Fibroblast of skin of right biceps (primary cell): ENCODE measurements at regions not wholly inside any gene's neighbourhood (a gene's known extent, or its start where the extent isn't known, plus 50 kb on each side); places are given as distances from the start of the nearest gene placed in this dataset.
A peak's percentile ranks its signal among the peaks of the same experiment; 100 is the strongest.

Source experiments
- DNase-seq: peaks from one replicate; pipeline ENCODE4 v3.0.0-alpha.2; 2013

DNA sequence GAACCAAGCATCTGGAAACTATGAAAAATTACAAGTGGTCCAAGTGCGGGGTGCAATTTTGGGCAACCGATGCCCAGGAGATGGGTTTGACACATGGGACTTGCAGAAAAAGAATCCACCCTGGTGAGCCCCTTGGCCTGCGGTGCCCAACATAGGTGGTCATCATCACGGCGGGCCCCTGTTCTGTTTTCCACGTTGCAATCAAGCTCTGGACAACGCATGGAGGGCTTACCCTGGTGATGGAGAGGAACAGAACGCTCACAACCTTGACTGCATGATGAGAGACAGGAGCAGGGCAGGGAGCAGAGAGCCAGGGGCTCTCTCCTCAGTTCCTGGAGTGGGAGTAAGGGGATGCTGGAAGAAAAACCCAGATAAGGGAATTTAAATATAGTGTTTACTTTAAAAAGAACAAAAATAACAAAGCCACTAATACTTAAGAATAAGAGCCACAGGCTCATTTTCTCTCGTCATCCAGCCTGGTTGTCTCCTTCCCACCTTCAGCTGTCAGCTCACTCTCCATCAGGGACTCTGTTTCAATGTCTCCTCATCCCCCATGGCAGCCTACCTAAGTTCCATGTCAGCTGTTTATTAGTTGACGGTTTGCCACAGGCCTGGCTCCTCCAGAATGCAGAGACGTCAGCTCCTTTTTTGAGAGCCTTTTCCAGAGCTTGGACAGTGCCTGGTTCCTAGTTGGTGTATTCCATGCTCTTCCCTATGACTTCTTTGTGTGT, 172.1 kb downstream of the GADD45G start:
- DNase-seq, result no peak

DNA sequence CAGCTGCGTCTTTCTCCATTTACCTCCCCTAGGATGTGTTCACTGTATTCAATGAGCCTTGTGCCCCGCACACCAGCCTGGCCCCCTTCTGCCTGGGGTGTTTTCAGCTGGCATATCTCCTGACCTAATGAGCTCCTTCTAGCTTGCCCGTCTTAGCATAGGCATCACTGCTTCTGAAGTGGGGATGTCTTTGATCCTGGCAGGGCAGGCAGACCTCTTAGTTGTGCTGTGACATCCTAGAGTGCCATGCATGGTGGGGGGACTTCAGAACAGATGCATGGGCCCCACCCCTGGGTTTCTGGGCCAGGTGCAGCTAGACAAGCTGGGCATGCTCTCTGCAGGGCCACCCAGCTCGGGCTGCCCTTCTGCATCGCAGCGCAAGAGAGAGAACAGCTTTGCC, 172.7 kb downstream of the GADD45G start:
- no peak for DNase-seq

DNA sequence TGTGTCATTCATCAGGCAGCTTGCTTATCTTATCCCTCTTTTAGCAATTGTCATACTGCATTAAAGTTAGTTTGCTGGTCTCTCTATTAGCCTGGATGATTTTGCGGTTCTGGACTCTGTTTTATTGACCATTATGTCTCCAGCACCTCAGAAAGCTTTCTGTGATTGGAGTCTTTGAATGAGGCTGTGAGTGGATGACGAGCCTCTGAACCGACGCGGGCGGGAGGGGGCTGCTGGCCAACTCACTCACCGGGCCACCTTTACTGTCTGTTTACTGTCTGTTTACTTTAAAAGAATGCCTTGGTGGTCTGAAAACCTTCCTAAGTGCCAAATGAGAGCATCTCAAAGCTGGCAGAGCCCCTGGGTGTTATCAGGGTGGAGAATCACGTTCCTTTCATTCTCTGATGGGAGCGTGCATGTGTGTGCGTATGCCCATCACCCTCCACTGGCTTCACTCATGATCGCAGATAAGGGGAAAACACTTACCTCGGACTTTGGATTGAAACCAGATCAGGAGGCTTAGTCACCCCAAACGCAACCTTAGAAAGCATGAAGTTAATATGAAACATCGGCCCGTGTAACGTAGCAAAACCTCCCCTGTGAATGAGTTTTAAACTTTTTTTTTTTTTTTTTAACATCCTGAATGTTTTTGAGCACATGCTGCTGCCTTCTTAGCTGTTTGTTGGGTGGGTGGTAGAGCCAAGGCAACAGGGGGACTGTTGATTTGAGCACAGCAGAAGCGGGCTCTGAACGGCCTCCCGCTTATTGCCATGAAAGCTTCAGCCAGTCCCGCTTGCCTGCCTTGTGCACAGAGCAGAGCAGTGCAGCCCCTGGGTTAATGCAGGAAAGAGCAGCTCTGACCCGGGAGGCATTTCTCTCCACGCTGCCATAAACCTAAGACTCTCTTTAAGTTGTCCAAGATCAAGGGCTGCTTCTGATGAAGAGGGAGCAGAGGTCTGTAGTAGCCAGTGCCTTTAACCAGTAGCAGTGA, 173.6 kb downstream of the GADD45G start:
- DNase-seq, result peak; percentile 70

DNA sequence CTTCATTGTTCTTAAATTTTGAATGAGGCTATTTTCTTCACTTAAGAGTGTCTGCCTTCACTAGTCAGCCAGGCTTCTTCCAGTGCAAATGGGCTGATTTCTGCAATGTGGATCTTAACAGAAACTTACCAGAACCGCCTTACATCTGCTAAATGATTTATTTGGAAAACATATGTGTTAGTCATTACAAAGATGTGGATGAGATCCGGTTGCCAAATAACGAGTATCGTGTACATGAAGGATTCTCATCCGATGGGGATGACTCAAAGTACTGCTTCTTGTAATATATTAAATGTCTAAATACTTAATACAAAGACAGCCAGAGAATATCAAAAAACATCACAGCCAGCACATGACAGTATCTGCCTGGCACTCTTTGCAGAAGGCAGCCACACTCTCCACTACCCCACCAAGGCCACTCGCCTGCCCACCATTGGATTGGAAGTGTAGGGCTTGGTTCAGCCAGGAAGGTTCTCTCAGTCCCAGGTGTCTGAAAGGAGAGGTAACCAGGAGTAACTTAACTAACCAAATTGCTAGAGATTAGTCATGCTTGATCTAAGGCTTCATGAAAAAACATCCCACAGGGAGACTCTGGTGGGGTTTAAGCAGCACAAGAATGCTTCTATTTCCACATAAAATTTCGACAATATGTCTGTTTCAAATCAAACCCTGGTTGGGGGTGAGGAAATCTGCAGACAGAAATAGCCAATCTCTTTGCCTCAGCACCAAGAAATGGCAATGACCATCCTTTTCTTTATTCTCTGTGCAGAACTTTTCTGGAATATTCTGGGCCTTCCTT, 174.8 kb downstream of the GADD45G start:
- DNase-seq, result peak; percentile 85

DNA sequence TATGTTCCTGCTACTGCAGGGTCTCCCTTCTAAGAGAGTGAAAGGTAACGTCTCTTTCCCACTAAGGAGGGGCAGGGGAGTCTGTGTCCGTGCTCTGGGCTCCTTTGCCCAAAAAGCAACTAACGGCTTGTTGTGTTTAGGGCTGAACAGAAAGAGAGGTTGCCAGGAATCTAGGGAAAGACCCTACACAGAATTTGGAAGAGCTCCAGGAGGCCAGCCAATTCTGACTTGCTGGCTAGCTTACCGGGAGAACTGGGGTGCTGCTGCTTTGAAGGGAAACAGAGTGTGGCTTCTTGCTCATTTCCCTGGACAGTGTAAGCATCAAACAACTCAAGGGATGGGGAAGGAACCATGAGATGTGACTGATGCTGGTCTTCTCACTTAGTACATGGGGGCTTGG, 176.1 kb downstream of the GADD45G start:
- DNase-seq, result no peak

DNA sequence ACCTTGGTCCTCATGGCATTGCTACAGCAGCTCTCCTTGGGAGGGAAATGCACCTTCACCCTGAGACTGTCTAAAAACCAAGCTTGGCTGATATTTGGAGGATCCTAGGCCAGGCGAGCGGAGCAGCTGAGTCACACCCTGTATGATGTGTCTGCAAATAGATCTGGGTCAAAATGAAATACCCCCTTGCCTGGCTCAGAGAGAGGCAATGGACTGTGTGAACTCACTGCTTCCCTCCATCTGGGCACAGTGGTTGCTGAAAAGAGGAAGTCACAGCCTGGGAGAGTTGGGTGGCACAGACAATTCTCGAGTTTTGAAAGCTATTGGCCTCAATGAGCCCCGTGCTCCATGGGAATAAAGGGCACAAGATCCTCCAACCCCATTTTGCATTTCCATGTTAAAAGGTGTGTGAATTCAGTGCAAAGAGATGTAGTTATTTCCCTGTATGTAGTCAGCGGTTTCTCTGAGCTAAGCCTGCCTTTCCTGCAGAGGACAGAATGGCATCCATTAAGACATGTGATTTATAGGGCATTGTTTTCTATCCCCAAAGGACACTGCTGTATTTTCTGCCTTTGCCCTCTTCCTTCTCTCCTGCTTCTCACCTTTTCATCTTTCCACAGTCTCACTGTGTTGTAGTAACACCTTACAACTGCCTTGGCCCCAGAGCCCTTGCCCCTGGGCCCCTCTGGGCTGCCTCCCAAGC, 177.2 kb downstream of the GADD45G start:
- peak; percentile 58 for DNase-seq

DNA sequence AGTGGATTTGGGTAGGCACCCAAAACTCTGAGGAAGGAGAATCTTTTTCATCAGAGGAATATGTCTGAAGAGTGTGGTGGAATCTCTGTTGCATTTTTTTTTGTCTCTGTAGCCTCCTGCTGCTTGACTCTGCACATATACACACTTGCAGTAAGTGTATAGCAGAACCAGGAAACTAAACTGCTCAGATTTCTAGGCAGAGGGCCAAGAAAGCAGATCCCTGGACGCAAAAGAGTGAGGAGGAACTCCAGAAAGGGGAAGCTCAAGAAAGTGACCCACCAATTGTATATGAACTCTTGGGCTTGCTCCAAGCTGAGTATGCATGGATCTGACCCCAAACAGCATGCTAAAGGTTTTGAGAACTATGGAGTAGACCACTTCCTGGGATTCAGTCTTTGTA, 181.8 kb downstream of the GADD45G start:
- peak; percentile 65 for DNase-seq

DNA sequence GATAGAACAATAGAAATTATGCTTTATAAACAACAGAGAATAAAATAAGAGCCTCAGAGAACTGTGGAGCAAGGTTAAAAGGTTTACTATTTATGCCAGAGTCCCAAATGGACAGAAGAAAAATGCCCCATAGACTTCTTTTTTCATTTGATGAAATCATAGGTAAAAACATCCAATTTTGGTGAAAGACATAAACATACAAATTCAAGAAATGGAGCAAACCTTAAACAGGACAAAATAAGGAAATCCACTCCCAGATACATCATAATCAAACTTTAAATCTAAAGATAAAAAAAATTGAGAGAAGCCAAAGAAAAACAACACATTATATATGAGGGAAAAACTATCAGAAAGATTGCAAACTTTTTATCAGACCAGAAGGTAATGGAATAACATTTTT, 182.8 kb downstream of the GADD45G start:
- DNase-seq, result no peak

DNA sequence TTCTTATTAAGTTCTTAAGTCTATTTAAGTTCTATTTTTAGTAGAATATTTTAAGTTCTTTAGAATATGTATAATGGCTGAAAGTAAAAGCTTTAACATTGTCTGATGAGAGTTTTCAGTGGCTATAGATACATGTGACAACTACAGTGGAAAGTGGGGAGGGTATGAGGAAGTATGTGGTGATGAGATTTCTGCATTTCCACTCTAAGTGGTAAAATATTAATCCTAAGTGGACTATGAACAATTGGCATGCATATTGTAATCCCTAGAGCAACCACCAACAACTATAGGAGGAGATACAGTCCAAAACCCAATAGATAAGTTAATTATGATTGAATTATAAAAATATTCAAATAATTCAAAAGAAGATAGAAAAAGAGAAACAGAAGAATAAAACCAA, 183.6 kb downstream of the GADD45G start:
- DNase-seq, result no peak

DNA sequence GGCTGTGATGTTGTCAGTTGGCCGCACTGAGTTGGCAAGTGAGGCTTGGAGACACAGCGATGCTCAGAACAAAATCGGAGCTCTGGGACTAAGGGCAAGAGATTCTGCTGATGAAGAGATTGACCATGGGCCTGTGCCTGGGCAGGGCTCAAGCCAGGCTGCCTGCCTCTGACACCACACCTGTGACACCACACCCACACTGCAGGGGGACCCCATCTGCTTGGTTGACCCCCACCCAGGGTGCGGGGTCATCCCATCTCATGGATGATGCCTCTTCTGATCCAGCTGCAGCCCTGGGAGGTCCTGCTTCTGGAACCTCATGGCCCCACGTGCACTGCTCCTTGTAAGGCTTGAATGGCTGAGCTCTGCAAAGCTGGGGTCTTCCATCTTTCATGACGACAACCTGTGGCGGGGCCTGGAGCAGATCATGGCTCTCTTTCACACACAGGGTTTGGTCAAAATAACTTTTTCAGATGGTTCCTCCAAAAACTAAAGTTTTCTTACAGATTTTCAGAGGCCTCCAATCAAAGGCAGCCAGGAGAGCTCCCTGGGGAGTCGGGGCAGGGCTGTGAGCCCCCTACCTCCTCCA, 185.2 kb downstream of the GADD45G start:
- DNase-seq, result no peak

DNA sequence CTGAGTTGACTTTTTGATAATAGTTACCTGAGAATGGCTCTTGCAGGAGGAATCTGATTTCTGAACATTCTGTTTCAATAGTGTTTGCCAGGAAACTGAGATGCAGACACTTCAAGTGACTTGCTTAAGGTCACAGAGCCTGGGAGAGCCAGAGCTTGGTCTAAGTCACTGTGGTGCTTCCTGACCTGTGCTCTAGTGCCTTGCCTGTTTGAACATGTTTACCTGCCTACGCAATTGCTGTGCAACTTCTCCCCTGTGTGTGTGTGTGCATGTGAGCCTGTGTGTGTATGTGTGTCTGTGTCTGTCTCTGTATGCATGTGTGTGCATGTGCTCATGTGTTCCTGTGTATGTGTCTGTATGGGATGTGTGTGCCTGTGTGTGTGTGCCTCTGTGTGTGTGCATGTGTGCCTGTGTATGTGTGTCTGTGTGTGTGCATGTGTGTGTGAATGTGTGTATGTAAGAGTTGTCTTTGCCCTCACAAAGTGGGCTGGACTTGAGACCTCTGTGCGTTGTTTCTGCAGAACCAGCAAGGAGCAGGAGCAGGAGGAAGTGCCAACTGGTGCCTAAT, 185.8 kb downstream of the GADD45G start:
- no peak for DNase-seq

DNA sequence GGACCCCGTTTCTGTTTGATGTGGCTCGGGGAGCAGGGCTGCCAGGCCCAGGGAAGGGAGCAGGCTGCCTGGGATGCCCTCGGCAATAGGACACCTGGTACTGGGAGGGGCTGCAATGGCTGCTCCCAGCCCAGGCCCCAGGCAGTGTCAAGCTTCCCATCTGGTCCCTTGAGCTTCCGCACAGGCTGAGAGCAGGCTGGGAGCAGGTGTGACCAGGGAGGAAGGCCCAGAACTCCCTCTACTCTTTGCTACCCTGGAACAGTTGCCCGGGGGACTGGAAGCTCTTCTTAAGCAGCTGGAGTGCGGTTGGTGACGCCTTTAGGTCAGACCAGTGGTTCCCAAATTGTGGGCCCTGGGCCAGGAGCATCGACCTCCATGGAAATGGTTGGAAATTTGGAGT, 186.9 kb downstream of the GADD45G start:
- DNase-seq, result no peak

DNA sequence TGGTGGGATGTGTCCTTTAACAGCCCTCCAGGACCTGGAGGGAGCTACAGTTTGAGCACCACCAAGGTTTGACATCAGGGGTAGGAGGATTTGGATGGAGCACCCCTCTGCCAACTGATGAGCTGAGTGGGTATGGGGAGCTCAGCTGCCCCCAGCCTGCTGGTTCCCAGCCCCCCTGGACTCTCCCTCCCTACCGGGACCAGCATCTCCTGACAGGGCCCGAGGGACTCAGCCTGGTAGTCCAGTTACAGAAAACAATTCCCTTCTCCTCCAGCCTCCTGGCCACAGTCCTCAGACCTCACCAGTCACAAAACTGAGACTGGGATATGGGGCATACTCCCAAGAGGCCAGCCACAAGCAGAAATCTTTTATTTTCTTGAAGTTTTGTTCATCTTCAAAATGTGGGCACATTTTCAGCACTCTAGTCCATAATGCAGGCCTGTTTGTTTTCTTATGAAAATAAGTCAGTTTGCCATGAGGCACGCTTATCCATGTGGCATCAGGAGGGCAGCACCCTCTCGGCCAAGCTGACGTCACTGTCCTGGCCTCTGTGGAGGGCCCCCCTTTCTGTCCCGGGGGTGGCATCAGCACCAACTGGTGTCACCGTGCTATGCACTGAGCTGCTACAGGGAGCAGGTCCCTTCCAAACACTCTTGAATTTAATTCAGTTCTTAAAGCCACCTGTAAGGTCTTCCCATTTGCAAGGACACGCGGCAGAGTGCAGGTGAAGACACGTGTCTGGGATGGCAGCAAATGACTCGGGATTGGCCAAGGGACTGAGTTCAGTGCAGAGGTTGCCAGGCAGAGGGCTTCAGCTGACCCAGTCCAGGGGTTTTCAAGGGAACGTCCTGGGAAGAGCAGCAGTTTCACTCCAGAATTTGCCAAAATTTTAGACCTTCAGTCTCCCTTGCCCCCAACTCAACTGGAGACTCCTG, 187.6 kb downstream of the GADD45G start:
- no peak for DNase-seq

DNA sequence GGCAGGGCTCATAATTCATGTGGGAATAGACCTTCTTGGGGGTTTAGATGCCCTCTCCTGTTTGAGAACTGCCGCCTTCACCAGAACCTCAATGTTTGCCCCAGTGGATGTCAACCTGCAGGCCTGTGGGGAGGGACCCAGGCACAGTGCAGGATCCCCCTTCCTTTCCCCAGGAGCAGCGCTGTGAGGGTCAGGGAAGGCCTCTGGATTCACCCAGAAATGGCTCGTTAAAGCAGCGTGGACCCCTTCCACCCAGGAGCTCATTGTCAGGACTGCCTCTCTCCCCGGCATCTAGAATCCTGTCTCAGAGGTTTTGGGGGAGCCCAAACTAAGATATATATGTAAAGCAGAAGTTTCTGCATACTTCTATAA, 188.3 kb downstream of the GADD45G start:
- no peak for DNase-seq

DNA sequence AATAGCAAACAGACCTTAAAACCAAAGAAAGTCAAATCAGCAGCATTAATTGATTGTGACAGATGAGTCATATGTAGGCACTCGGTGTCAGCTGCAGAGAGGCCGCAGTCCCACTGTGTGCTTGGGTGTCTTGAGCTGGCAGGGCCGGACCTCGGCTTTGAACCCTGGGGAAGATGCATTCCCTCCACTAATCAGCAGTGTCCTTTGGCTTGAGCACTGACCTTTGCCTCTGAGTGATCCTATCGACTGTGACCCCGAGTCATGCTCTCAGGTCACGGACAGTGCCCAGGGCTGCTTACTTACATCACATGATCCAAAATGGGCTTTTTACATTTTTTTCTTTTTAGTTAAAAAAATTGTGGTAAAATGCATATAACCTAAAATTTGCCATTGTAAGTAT, 188.7 kb downstream of the GADD45G start:
- DNase-seq, result no peak

DNA sequence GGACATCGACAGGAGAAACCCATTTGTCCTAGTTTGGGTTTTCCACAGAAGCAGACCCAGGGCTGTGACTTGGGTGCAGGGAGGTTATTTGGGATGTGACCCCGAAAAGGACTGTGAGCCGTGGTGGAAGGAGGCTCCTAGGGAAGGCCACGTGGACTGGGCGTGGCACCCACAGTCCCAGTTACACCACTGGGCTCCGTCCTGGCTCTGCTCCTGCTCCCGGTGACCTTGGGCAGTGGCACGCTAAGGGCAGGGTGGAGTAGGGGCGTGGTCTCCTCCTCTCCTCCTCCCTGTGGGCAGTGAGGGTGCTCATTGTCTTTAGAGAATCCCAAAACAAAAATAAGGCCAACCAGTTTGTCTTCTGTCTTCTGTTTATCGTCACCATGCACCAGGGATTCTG, 190.1 kb downstream of the GADD45G start:
- no peak for DNase-seq

DNA sequence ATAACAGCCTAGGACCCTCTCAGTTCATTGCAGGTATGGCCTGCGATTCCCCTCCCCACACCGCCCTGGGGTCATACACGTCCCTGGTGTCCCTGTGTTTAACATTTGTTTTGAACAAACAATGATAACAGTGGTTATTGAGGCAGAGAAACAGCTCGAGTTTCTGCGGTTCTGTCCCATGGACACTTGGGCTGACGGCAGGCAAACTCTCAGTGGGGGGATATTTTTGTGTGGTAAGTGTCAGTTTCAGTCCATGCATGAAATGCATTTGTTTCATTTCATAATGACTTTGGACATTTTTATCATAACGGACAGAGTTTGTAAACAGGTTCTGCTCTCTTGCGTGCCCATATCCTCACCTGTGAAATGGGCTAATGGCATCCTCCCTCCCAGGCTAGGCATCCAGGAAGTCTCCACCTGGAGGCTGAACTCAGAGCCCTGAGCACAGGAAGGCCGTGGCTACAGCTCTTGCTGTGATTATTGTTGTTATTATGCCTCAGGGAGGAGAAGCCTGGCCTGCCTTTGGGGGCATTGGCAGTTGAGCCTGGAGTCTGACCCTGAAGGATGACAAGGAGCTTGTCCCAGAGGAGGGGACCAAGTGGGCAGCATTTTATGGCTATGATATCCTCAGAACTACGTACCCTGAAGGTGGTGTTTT, 190.9 kb downstream of the GADD45G start:
- DNase-seq, result no peak

DNA sequence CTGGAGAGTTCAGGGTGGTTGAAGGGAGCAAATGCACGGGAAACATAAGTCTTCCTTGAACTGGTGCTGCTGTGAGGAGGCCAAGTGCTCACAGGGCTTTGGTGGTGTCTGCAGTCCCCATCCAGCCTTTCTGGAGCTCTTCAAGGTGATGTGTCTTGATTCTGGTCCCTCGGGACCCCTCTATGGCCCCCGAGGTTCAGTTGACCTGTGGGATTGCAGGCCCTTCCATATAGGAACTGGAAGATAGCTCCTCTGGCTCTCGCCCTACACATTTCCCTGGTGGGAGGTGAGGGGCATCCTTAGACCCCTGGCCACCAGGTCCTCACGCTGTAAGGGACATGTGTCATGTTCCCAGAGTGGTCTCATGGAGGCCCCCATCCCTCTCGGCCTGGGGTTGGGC, 191.8 kb downstream of the GADD45G start:
- DNase-seq, result no peak

DNA sequence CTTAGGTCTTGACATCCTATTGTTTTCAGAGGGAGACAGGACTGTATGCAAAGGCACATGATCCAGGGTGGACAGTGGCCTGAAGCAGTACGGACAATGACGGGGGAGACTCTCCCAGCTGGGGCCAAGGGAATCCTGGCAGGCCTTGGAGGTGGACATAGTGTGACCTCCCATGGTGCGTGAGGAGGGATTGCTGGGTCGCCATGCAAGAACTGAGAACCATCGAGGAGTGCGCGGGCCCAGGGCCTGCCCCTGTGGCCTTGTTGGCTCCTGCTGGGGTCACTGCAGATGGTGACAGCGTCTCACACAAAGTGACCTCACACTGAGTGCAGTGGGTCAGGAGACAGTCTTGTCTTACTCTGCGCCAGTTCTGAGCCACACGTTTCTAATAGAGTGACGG, 192.4 kb downstream of the GADD45G start:
- DNase-seq, result no peak

DNA sequence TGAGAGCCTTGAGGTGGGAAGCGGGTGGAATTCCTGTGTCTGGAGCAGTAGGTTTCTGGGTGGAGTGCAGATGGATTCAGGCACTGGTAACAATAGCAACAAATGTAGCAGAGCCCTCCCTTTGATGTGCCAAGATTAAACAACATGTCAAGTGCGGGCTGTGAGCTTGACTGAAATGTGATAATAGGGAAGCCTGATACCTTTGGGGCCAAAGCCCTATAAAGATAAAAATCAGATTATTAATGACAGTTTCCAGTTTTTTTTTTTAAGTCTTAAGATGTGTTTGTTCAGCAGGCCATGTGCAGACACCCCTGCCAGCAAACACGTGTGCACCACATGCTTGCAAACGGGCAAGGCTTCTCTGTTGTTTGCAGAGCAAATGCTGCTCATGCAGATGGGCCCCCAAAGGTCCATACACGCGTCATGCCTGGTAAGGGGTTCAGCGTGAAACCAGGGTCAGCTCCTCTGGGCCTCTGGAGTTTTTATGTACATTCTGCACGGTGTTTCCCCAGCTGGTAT, 193.2 kb downstream of the GADD45G start:
- DNase-seq, result no peak
